ENCODE measurements at regions not wholly inside any gene's neighbourhood (a gene's known extent, or its start where the extent isn't known, plus 50 kb on each side); places are given as distances from the start of the nearest gene placed in this dataset.
A peak's percentile ranks its signal among the peaks of the same experiment; 100 is the strongest.
"Not testable (repeated sequence)": the region's sequence is repeated elsewhere in the genome, so short reads cannot be mapped to it uniquely, and the experiment has no call there.

- H3K4me3 ChIP-seq (ENCODE audit: low read depth, low read length): peak overlapping the region; percentile 6
- TF ChIP-seq CTCF (conservative IDR thresholded peaks at IDR 0.05; ENCODE audit: low read depth, low read length): no peak
- peak; percentile 37 for DNase-seq (ENCODE audit: low read depth)
These were observed 91.2 kb upstream of the PAM start for GRCh38 chr5:102663749-102664530.

GRCh38 chr5:102664616-102665335 is 90.3 kb upstream of the PAM start:
- peak overlapping the region; percentile 6 for H3K4me3 ChIP-seq (ENCODE audit: low read depth, low read length)
- no peak for TF ChIP-seq CTCF (conservative IDR thresholded peaks at IDR 0.05; ENCODE audit: low read depth, low read length)
- peak; percentile 6 for DNase-seq (ENCODE audit: low read depth)

GRCh38 chr5:102666164-102666946 is 88.8 kb upstream of the PAM start:
- no peak for TF ChIP-seq CTCF (conservative IDR thresholded peaks at IDR 0.05; ENCODE audit: low read depth, low read length)
- peak; percentile 12 for DNase-seq (ENCODE audit: low read depth)
- H3K4me3 ChIP-seq (ENCODE audit: low read depth, low read length): no peak overlapping the region

GRCh38 chr5:102668220-102668932 is 86.7 kb upstream of the PAM start:
- H3K4me3 ChIP-seq (ENCODE audit: low read depth, low read length): no peak overlapping the region
- TF ChIP-seq CTCF (conservative IDR thresholded peaks at IDR 0.05; ENCODE audit: low read depth, low read length): no peak
- DNase-seq (ENCODE audit: low read depth): no peak

- TF ChIP-seq CTCF (conservative IDR thresholded peaks at IDR 0.05; ENCODE audit: low read depth, low read length): peak; percentile 81
- H3K4me3 ChIP-seq (ENCODE audit: low read depth, low read length): no peak overlapping the region
- DNase-seq (ENCODE audit: low read depth): peak; percentile 45
These were observed 84.8 kb upstream of the PAM start for GRCh38 chr5:102670224-102670836.

- not testable (repeated sequence) for H3K4me3 ChIP-seq (ENCODE audit: low read depth, low read length); DNase-seq (ENCODE audit: low read depth)
These were observed 83.9 kb upstream of the PAM start for GRCh38 chr5:102671033-102671734.

All from choroid plexus epithelial cell (primary cell).